ENCODE measurements at regions not wholly inside any gene's neighbourhood (a gene's known extent, or its start where the extent isn't known, plus 50 kb on each side); places are given as distances from the start of the nearest gene placed in this dataset.
A peak's percentile ranks its signal among the peaks of the same experiment; 100 is the strongest.
"Not testable (repeated sequence)": the region's sequence is repeated elsewhere in the genome, so short reads cannot be mapped to it uniquely, and the experiment has no call there.

DNA sequence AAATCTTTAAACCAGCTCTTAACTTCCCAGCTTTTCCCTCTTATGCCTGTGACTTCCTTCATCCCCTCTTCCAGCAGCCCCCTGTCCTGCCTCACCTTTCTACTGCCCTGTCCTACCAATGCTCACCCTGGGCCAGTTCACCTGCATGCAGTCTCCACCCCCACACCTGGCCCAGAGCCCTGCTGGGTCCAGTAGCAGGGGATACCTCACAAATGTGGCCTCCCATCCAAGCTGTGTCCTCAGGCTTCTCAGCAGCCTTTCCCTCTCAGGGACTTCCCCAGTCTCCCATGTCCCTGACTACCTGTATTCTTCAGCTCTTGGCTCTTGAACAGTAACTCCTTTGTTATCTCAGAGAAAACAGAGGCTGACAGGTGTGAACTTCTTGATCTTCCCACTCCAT lies 503.2 kb downstream of the MFSD1 start:
- TF ChIP-seq, protein P1, sequence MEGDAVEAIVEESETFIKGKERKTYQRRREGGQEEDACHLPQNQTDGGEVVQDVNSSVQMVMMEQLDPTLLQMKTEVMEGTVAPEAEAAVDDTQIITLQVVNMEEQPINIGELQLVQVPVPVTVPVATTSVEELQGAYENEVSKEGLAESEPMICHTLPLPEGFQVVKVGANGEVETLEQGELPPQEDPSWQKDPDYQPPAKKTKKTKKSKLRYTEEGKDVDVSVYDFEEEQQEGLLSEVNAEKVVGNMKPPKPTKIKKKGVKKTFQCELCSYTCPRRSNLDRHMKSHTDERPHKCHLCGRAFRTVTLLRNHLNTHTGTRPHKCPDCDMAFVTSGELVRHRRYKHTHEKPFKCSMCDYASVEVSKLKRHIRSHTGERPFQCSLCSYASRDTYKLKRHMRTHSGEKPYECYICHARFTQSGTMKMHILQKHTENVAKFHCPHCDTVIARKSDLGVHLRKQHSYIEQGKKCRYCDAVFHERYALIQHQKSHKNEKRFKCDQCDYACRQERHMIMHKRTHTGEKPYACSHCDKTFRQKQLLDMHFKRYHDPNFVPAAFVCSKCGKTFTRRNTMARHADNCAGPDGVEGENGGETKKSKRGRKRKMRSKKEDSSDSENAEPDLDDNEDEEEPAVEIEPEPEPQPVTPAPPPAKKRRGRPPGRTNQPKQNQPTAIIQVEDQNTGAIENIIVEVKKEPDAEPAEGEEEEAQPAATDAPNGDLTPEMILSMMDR (conservative IDR thresholded peaks at IDR 0.05; ENCODE audit: control insufficient read depth, insufficient read depth, low read depth, low read length) = no peak
- DNase-seq (ENCODE audit: low read depth) = no peak
- H3K4me3 ChIP-seq (ENCODE audit: control insufficient read depth, low read depth, low read length) = no peak overlapping the region

DNA sequence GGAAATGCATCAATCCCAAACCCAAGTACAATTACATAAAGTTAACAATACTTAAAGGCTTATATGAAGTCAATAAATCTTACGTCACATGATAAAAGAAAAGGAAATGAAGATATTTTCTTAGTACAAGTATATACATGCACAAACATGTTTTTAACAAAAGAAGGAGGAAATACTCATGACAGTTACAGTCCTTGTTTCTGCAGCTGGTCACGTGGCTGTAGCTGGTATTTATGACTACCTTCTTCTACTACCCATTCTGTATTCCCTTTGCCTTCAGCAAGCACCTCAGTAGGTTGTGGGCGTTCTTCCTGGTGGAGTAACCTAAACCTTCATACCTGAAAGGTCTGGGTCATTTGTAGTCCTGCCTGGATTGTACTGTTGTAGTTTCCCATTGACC lies 514.9 kb downstream of the MFSD1 start:
- H3K4me3 ChIP-seq (ENCODE audit: control insufficient read depth, low read depth, low read length); DNase-seq (ENCODE audit: low read depth): not testable (repeated sequence)

DNA sequence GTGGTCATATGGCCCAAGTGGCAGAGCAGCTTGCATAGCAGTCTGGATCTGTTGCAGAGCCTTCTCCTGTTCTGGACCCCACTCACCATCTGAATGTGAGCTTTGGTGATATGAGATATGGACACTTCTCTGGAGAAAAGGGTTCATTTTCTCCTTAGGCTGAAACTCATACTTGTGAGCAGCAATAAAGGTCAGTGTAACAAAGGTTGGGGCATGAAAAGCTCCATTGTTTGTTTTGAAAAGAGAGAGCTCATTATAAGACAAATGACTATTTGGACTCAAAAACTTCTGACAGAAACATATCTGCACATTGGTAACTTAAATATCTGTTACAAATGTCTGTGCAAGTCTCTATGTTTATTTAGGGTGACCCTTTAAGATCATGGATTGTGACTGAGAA lies 517.3 kb downstream of the MFSD1 start:
- no peak for DNase-seq (ENCODE audit: low read depth)
- TF ChIP-seq, protein P1 (conservative IDR thresholded peaks at IDR 0.05; ENCODE audit: control insufficient read depth, insufficient read depth, low read depth, low read length) = no peak
- H3K4me3 ChIP-seq (ENCODE audit: control insufficient read depth, low read depth, low read length) = no peak overlapping the region

DNA sequence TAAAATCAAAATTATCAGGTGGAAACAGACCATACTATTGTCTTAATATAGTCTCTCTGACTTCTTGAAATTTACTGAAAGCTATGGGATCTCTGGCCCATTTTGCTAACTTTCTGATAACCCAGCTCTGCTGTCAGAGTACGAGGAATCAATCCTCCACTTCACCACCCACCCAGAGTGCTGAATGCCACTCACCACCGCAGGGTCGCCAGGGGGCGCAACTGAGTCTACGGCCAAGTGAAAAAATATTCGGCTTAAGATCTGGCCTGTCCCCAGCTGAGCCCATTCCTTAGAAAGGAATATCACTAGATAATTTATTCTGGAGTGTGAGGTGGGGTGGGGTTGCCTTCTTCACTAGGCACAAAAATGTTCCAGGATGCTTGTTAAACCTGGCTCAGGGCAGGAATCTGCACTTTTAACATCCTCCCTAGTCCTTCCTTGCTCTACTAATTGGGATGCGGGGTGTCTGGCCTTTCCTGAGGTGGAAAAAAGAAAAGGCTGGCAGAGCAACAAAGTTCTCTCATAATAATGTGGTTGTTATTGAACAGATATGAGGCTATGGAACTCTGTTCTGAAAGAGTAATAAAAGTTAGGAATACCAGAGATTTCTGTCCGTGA lies 520.6 kb downstream of the MFSD1 start:
- H3K4me3 ChIP-seq (ENCODE audit: control insufficient read depth, low read depth, low read length) = no peak overlapping the region

DNA sequence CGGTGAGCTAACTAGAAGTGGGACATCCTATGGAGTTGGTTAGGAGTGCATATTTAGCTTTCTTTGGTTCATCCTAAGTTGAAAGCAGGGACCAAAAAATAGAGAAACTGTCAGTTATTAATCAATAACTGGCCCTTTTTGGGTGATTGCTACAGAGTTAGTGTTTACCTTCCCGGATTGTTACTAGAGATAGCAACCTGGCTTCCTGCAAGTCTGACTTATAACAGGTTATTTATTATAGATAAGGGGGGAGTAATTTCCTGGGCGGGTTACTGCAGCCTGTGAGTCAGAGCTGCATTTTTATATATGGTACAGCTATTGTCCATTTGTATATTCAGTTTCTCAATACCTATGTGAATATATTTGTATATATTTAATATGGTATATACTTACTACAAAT lies 522.0 kb downstream of the MFSD1 start:
- DNase-seq (ENCODE audit: low read depth) = no peak
- H3K4me3 ChIP-seq (ENCODE audit: control insufficient read depth, low read depth, low read length) = no peak overlapping the region
- TF ChIP-seq, protein P1 (conservative IDR thresholded peaks at IDR 0.05; ENCODE audit: control insufficient read depth, insufficient read depth, low read depth, low read length) = no peak

More for the DNA sequence above, 520.6 kb downstream of the MFSD1 start:
- DNase-seq (ENCODE audit: low read depth) = peak; percentile 42
- TF ChIP-seq, protein P1 (conservative IDR thresholded peaks at IDR 0.05; ENCODE audit: control insufficient read depth, insufficient read depth, low read depth, low read length) = peak; percentile 95

DNA sequence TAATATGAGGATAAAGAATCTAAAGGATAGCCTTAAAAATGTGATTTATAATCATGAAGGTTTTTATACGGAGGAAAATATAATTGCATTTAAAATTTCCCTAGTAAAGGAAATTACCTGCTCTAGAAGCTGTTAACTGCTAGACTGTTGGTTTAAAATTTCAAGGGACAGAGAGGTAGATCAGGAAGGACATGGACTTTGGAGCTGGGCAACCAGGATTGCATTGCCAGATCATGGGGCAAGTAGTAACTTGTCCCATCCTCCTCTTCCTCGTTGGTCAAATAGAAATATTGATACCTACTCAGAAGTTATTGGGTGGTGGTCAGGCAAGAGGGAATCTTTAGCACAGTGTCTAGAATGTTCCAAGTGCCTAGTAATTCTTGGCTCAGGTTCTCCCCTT lies 525.1 kb downstream of the MFSD1 start:
- DNase-seq (ENCODE audit: low read depth) = no peak
- TF ChIP-seq, protein P1 (conservative IDR thresholded peaks at IDR 0.05; ENCODE audit: control insufficient read depth, insufficient read depth, low read depth, low read length) = no peak

DNA sequence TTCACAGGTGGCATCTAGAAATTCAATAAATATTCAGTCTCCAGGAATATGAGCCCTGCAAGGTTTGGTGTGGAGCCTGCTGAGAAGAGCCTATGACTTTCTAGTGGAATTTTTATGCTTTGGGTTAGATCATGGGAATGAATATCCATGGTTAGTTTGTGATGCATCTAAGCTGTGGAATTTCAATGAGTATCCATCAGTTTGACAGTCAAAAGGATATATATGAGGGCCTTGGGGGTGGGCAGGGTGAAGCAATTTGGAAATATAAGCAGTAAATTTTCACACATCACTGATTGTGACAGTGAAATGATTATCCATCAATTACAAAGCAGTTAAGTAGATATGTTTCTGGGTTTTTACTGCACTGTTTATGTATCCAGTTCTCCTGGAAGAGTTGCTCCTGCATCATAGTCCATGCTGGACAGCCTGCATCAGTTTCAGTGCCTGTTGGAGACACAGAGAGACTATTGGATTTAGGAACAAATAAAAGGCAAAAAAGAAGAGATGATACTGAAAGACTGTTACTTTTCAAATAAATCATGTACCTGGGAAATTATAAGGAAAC lies 530.8 kb downstream of the MFSD1 start:
- H3K4me3 ChIP-seq (ENCODE audit: control insufficient read depth, low read depth, low read length) = no peak overlapping the region
- DNase-seq (ENCODE audit: low read depth) = no peak
- TF ChIP-seq, protein P1 (conservative IDR thresholded peaks at IDR 0.05; ENCODE audit: control insufficient read depth, insufficient read depth, low read depth, low read length) = no peak

More for the DNA sequence above, 525.1 kb downstream of the MFSD1 start:
- H3K4me3 ChIP-seq (ENCODE audit: control insufficient read depth, low read depth, low read length) = no peak overlapping the region

All from fibroblast of mammary gland (primary cell).